ENCODE measurements at regions not wholly inside any gene's neighbourhood (a gene's known extent, or its start where the extent isn't known, plus 50 kb on each side); places are given as distances from the start of the nearest gene placed in this dataset.

- H3K9me3 ChIP-seq (ENCODE audit: insufficient read depth, low read length), result no peaks in the 10 kb centered on the region
- no peaks in the 10 kb centered on the region for H3K4me1 ChIP-seq (ENCODE audit: insufficient read depth, insufficient read length)
- no peak overlapping the region for H3K9ac ChIP-seq (ENCODE audit: insufficient read length, low read depth)
- TF ChIP-seq SUZ12 (IDR thresholded peaks at IDR 0.05; ENCODE audit: extremely low read depth, insufficient read depth, insufficient read length) (no peak), YY1 (IDR thresholded peaks at IDR 0.05; ENCODE audit: insufficient read depth, insufficient read length) (no peak), ZNF274 (IDR thresholded peaks at IDR 0.05; ENCODE audit: low read depth, low read length) (no peak)
- H3K36me3 ChIP-seq (ENCODE audit: insufficient read depth, insufficient read length, low read length), result no peaks in the 10 kb centered on the region
- peaks cover 27% of the 10 kb centered on the region for H3K27me3 ChIP-seq (ENCODE audit: insufficient read depth, insufficient read length)
- DNase-seq (ENCODE audit: low read depth, low spot score), result no peak
- no peak overlapping the region for H3K4me3 ChIP-seq (ENCODE audit: insufficient read length, low read depth)
Observed at GRCh38 chr5:1642221-1642620, 118.5 kb upstream of the LPCAT1 start.

- peak; percentile 91 for DNase-seq (ENCODE audit: low read depth, low spot score)
- H3K27me3 ChIP-seq (ENCODE audit: insufficient read depth, insufficient read length), result peaks cover 27% of the 10 kb centered on the region
- H3K9me3 ChIP-seq (ENCODE audit: insufficient read depth, low read length), result no peaks in the 10 kb centered on the region
- no peaks in the 10 kb centered on the region for H3K36me3 ChIP-seq (ENCODE audit: insufficient read depth, insufficient read length, low read length)
- TF ChIP-seq SUZ12 (IDR thresholded peaks at IDR 0.05; ENCODE audit: extremely low read depth, insufficient read depth, insufficient read length), result no peak
- no peak for TF ChIP-seq ZNF274 (IDR thresholded peaks at IDR 0.05; ENCODE audit: low read depth, low read length)
- TF ChIP-seq YY1 (IDR thresholded peaks at IDR 0.05; ENCODE audit: insufficient read depth, insufficient read length), result no peak
- H3K4me1 ChIP-seq (ENCODE audit: insufficient read depth, insufficient read length), result no peaks in the 10 kb centered on the region
- no peak overlapping the region for H3K4me3 ChIP-seq (ENCODE audit: insufficient read length, low read depth)
- no peak overlapping the region for H3K9ac ChIP-seq (ENCODE audit: insufficient read length, low read depth)
Observed at GRCh38 chr5:1641560-1642166, 117.9 kb upstream of the LPCAT1 start.

GRCh38 chr5:1641041-1641440 is 117.3 kb upstream of the LPCAT1 start:
- Histone ChIP-seq H3K36me3 (ENCODE audit: insufficient read depth, insufficient read length, low read length) (no peaks in the 10 kb centered on the region), H3K4me3 (ENCODE audit: insufficient read length, low read depth) (no peak overlapping the region), H3K4me1 (ENCODE audit: insufficient read depth, insufficient read length) (no peaks in the 10 kb centered on the region), H3K27me3 (ENCODE audit: insufficient read depth, insufficient read length) (peaks cover 27% of the 10 kb centered on the region), H3K9me3 (ENCODE audit: insufficient read depth, low read length) (no peaks in the 10 kb centered on the region), H3K9ac (ENCODE audit: insufficient read length, low read depth) (no peak overlapping the region)
- TF ChIP-seq YY1 (IDR thresholded peaks at IDR 0.05; ENCODE audit: insufficient read depth, insufficient read length) (no peak), SUZ12 (IDR thresholded peaks at IDR 0.05; ENCODE audit: extremely low read depth, insufficient read depth, insufficient read length) (no peak), ZNF274 (IDR thresholded peaks at IDR 0.05; ENCODE audit: low read depth, low read length) (no peak)
- no peak for DNase-seq (ENCODE audit: low read depth, low spot score)

- H3K9ac ChIP-seq (ENCODE audit: insufficient read length, low read depth), result no peak overlapping the region
- no peak for DNase-seq (ENCODE audit: low read depth, low spot score)
Observed at GRCh38 chr5:1640421-1640881, 116.7 kb upstream of the LPCAT1 start.

DNA sequence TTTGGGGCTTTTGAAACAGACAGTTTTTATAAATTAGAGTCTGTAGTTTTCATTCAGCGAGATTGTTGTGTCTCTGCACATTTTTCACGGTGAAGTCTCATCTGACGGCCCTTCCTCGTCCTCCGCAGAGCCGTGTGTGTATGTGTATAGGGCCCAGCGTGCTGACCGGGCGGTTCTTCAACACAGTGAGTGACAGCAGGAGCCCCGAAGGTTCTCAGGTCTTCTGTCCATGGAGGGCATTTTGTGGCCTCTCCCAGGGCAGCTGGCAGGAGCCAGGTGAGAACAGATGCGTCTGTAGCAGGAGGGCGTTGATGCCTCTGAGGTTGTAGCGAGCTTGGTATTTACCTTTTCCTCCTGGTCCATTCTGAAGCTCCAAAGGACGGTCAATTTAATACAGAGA is 116.0 kb upstream of the LPCAT1 start:
- H3K9me3 ChIP-seq (ENCODE audit: insufficient read depth, low read length), result no peaks in the 10 kb centered on the region
- DNase-seq (ENCODE audit: low read depth, low spot score), result no peak
- no peaks in the 10 kb centered on the region for H3K36me3 ChIP-seq (ENCODE audit: insufficient read depth, insufficient read length, low read length)
- H3K4me1 ChIP-seq (ENCODE audit: insufficient read depth, insufficient read length), result no peaks in the 10 kb centered on the region
- H3K27me3 ChIP-seq (ENCODE audit: insufficient read depth, insufficient read length), result peaks cover 18% of the 10 kb centered on the region
- H3K4me3 ChIP-seq (ENCODE audit: insufficient read length, low read depth), result no peak overlapping the region
- no peak overlapping the region for H3K9ac ChIP-seq (ENCODE audit: insufficient read length, low read depth)
- TF ChIP-seq ZNF274 (IDR thresholded peaks at IDR 0.05; ENCODE audit: low read depth, low read length), result no peak
- no peak for TF ChIP-seq YY1 (IDR thresholded peaks at IDR 0.05; ENCODE audit: insufficient read depth, insufficient read length)
- no peak for TF ChIP-seq SUZ12 (IDR thresholded peaks at IDR 0.05; ENCODE audit: extremely low read depth, insufficient read depth, insufficient read length)

More at GRCh38 chr5:1640421-1640881, 116.7 kb upstream of the LPCAT1 start:
- no peaks in the 10 kb centered on the region for H3K9me3 ChIP-seq (ENCODE audit: insufficient read depth, low read length)
- H3K36me3 ChIP-seq (ENCODE audit: insufficient read depth, insufficient read length, low read length), result no peaks in the 10 kb centered on the region
- no peaks in the 10 kb centered on the region for H3K4me1 ChIP-seq (ENCODE audit: insufficient read depth, insufficient read length)
- no peak overlapping the region for H3K4me3 ChIP-seq (ENCODE audit: insufficient read length, low read depth)
- no peak for TF ChIP-seq YY1 (IDR thresholded peaks at IDR 0.05; ENCODE audit: insufficient read depth, insufficient read length)
- TF ChIP-seq ZNF274 (IDR thresholded peaks at IDR 0.05; ENCODE audit: low read depth, low read length), result no peak
- TF ChIP-seq SUZ12 (IDR thresholded peaks at IDR 0.05; ENCODE audit: extremely low read depth, insufficient read depth, insufficient read length), result no peak
- peaks cover 25% of the 10 kb centered on the region for H3K27me3 ChIP-seq (ENCODE audit: insufficient read depth, insufficient read length)

- peaks cover 13% of the 10 kb centered on the region for H3K27me3 ChIP-seq (ENCODE audit: insufficient read depth, insufficient read length)
- H3K9ac ChIP-seq (ENCODE audit: insufficient read length, low read depth), result no peak overlapping the region
- no peak for DNase-seq (ENCODE audit: low read depth, low spot score)
- TF ChIP-seq ZNF274 (IDR thresholded peaks at IDR 0.05; ENCODE audit: low read depth, low read length) (no peak), SUZ12 (IDR thresholded peaks at IDR 0.05; ENCODE audit: extremely low read depth, insufficient read depth, insufficient read length) (no peak), YY1 (IDR thresholded peaks at IDR 0.05; ENCODE audit: insufficient read depth, insufficient read length) (no peak)
- H3K9me3 ChIP-seq (ENCODE audit: insufficient read depth, low read length), result no peaks in the 10 kb centered on the region
- no peak overlapping the region for H3K4me3 ChIP-seq (ENCODE audit: insufficient read length, low read depth)
- no peaks in the 10 kb centered on the region for H3K4me1 ChIP-seq (ENCODE audit: insufficient read depth, insufficient read length)
- H3K36me3 ChIP-seq (ENCODE audit: insufficient read depth, insufficient read length, low read length), result no peaks in the 10 kb centered on the region
Observed at GRCh38 chr5:1638658-1639400, 115.1 kb upstream of the LPCAT1 start.
